ENCODE measurements at regions not wholly inside any gene's neighbourhood (a gene's known extent, or its start where the extent isn't known, plus 50 kb on each side); places are given as distances from the start of the nearest gene placed in this dataset.

DNA sequence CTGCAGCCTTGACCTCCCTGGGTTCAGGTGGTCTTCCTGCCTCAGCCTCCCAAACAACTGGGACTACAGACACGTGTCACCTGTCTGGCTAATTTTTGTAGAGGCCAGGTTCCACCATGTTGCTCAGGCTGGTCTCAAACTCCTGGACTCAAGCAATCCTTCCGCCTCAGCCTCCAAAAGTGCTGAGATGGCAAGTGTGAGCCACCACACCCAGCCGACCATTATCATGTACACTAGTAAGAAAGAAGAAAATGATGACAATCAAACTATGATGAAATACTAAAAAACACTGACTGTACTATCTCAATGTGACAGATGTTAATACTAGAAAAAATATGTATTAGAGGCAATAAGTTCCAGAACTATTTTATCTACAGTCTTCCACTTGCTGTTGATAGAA, 420.9 kb downstream of the TRIB2 start:
- Histone ChIP-seq H3K4me2 (ENCODE audit: low read depth, low read length, poor library complexity, severe bottlenecking) (no peak overlapping the region), H3K27me3 (ENCODE audit: low read length) (no peaks in the 10 kb centered on the region), H2AFZ (ENCODE audit: low read depth, low read length, severe bottlenecking) (no peak overlapping the region), H3K9me3 (ENCODE audit: insufficient read depth, low read length) (no peaks in the 10 kb centered on the region), H4K20me1 (ENCODE audit: low read depth, low read length) (no peaks in the 10 kb centered on the region), H3K9ac (ENCODE audit: low read length) (no peak overlapping the region), H3K36me3 (ENCODE audit: low read length) (no peaks in the 10 kb centered on the region), H3F3A (ENCODE audit: insufficient read depth) (no peaks in the 10 kb centered on the region), H3K4me3 (ENCODE audit: insufficient read depth, low read length, poor library complexity, severe bottlenecking) (no peak overlapping the region), H3K79me2 (ENCODE audit: insufficient read depth, low read length) (no peaks in the 10 kb centered on the region), H3K27ac (ENCODE audit: low read depth, low read length) (no peak overlapping the region), H3K9me2 (replicated peaks; ENCODE audit: insufficient read depth, low read length) (no peaks in the 10 kb centered on the region)
- TF ChIP-seq, protein P1, sequence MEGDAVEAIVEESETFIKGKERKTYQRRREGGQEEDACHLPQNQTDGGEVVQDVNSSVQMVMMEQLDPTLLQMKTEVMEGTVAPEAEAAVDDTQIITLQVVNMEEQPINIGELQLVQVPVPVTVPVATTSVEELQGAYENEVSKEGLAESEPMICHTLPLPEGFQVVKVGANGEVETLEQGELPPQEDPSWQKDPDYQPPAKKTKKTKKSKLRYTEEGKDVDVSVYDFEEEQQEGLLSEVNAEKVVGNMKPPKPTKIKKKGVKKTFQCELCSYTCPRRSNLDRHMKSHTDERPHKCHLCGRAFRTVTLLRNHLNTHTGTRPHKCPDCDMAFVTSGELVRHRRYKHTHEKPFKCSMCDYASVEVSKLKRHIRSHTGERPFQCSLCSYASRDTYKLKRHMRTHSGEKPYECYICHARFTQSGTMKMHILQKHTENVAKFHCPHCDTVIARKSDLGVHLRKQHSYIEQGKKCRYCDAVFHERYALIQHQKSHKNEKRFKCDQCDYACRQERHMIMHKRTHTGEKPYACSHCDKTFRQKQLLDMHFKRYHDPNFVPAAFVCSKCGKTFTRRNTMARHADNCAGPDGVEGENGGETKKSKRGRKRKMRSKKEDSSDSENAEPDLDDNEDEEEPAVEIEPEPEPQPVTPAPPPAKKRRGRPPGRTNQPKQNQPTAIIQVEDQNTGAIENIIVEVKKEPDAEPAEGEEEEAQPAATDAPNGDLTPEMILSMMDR (IDR thresholded peaks at IDR 0.05; ENCODE audit: insufficient read depth, low read length, poor library complexity, severe bottlenecking), result no peak
- no peak for TF ChIP-seq EZH2phosphoT487 (conservative IDR thresholded peaks at IDR 0.05; ENCODE audit: low read length)

- Histone ChIP-seq H3K36me3 (ENCODE audit: low read length) (no peaks in the 10 kb centered on the region), H3K9ac (ENCODE audit: low read length) (no peak overlapping the region), H3K4me2 (ENCODE audit: low read depth, low read length, poor library complexity, severe bottlenecking) (no peak overlapping the region), H3K27ac (ENCODE audit: low read depth, low read length) (no peak overlapping the region), H2AFZ (ENCODE audit: low read depth, low read length, severe bottlenecking) (no peak overlapping the region), H3K4me3 (ENCODE audit: insufficient read depth, low read length, poor library complexity, severe bottlenecking) (no peak overlapping the region), H3K9me3 (ENCODE audit: insufficient read depth, low read length) (no peaks in the 10 kb centered on the region), H3K9me2 (replicated peaks; ENCODE audit: insufficient read depth, low read length) (no peaks in the 10 kb centered on the region), H3K27me3 (ENCODE audit: low read length) (no peaks in the 10 kb centered on the region), H3K79me2 (ENCODE audit: insufficient read depth, low read length) (no peaks in the 10 kb centered on the region), H4K20me1 (ENCODE audit: low read depth, low read length) (no peaks in the 10 kb centered on the region), H3F3A (ENCODE audit: insufficient read depth) (no peaks in the 10 kb centered on the region)
- TF ChIP-seq, protein P1 (IDR thresholded peaks at IDR 0.05; ENCODE audit: insufficient read depth, low read length, poor library complexity, severe bottlenecking), result no peak
These were observed 424.6 kb downstream of the TRIB2 start for GRCh38 chr2:13141315-13141714.

DNA sequence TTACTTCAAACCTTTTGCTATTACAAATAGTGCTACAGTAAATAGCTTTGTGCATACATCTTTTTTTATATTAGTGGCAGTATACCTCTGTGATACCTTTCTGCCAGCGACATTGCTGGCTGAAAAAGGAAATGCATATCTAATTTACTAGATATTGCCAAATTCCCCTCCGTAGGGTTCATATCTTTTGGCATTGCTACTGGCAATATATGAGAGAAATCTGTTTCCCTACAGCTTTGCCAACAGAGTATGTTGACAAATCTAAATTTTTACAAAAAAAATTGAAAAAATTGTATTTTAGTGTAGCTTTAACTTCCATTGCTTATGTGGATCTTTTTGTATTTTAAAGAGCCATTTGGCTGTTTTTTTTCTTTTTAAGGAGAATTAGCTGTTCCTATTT, 426.7 kb downstream of the TRIB2 start:
- no peak for TF ChIP-seq EZH2phosphoT487 (conservative IDR thresholded peaks at IDR 0.05; ENCODE audit: low read length)
- TF ChIP-seq, protein P1 (IDR thresholded peaks at IDR 0.05; ENCODE audit: insufficient read depth, low read length, poor library complexity, severe bottlenecking), result no peak
- no peak overlapping the region for H3K27ac ChIP-seq (ENCODE audit: low read depth, low read length)
- no peaks in the 10 kb centered on the region for H3K27me3 ChIP-seq (ENCODE audit: low read length)
- no peak overlapping the region for H2AFZ ChIP-seq (ENCODE audit: low read depth, low read length, severe bottlenecking)
- H3F3A ChIP-seq (ENCODE audit: insufficient read depth), result no peaks in the 10 kb centered on the region
- H3K4me3 ChIP-seq (ENCODE audit: insufficient read depth, low read length, poor library complexity, severe bottlenecking), result no peak overlapping the region
- H3K9me3 ChIP-seq (ENCODE audit: insufficient read depth, low read length), result no peaks in the 10 kb centered on the region
- no peaks in the 10 kb centered on the region for H4K20me1 ChIP-seq (ENCODE audit: low read depth, low read length)
- no peak overlapping the region for H3K9ac ChIP-seq (ENCODE audit: low read length)
- H3K36me3 ChIP-seq (ENCODE audit: low read length), result no peaks in the 10 kb centered on the region
- no peaks in the 10 kb centered on the region for H3K9me2 ChIP-seq (replicated peaks; ENCODE audit: insufficient read depth, low read length)
- no peak overlapping the region for H3K4me2 ChIP-seq (ENCODE audit: low read depth, low read length, poor library complexity, severe bottlenecking)
- no peaks in the 10 kb centered on the region for H3K79me2 ChIP-seq (ENCODE audit: insufficient read depth, low read length)

DNA sequence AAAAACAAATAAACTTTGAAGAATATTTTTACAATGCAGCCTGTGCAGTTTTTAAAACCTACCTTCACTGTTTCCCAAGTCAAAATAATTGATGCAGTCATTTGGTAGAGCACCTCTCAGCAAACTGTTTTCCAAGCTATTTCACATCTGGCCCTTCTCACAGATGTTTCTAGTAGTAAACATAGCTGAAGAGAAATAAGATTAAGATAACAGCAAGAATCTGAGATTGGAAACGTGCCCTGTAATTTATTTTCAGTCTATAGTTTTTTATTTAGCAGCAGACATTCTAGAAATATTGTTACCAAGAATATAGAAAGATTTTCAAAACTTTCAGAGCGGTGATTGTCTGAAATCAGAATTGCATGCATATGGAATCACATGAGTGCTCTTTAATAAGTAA, 440.2 kb downstream of the TRIB2 start:
- Histone ChIP-seq H3F3A (ENCODE audit: insufficient read depth) (no peaks in the 10 kb centered on the region), H3K36me3 (ENCODE audit: low read length) (no peaks in the 10 kb centered on the region), H3K79me2 (ENCODE audit: insufficient read depth, low read length) (no peaks in the 10 kb centered on the region), H3K9ac (ENCODE audit: low read length) (no peak overlapping the region), H3K9me2 (replicated peaks; ENCODE audit: insufficient read depth, low read length) (no peaks in the 10 kb centered on the region), H2AFZ (ENCODE audit: low read depth, low read length, severe bottlenecking) (no peak overlapping the region), H4K20me1 (ENCODE audit: low read depth, low read length) (no peaks in the 10 kb centered on the region), H3K4me3 (ENCODE audit: insufficient read depth, low read length, poor library complexity, severe bottlenecking) (no peak overlapping the region), H3K27me3 (ENCODE audit: low read length) (no peaks in the 10 kb centered on the region), H3K4me2 (ENCODE audit: low read depth, low read length, poor library complexity, severe bottlenecking) (no peak overlapping the region), H3K27ac (ENCODE audit: low read depth, low read length) (no peak overlapping the region), H3K9me3 (ENCODE audit: insufficient read depth, low read length) (no peaks in the 10 kb centered on the region)
- TF ChIP-seq, protein P1 (IDR thresholded peaks at IDR 0.05; ENCODE audit: insufficient read depth, low read length, poor library complexity, severe bottlenecking), result no peak
- no peak for TF ChIP-seq EZH2phosphoT487 (conservative IDR thresholded peaks at IDR 0.05; ENCODE audit: low read length)
